Cerebellar nuclear complex (tissue), 1 donor: ENCODE measurements at regions not wholly inside any gene's neighbourhood (a gene's known extent, or its start where the extent isn't known, plus 50 kb on each side); places are given as distances from the start of the nearest gene placed in this dataset.
A peak's percentile ranks its signal among the peaks of the same experiment; 100 is the strongest.
"Not testable (repeated sequence)": the region's sequence is repeated elsewhere in the genome, so short reads cannot be mapped to it uniquely, and the experiment has no call there.

Experiments
- DNase-seq, 2 experiments: peaks; one replicate each; lab custom pipeline; 2025; lab: John Stamatoyannopoulos, UW

GRCh38 chr11:31958076-31958735 is 132.7 kb upstream of the RCN1 start:
- DNase-seq = peak in 1 of 2 experiments; percentile 3

GRCh38 chr11:31957674-31958073 is 133.2 kb upstream of the RCN1 start:
- no peak for DNase-seq

- no peak for DNase-seq
Measured at GRCh38 chr11:31956310-31956709, 134.6 kb upstream of the RCN1 start.

- no peak for DNase-seq
Measured at GRCh38 chr11:31955838-31956237, 135.0 kb upstream of the RCN1 start.

GRCh38 chr11:31953803-31954327 is 137.0 kb upstream of the RCN1 start:
- DNase-seq = no peak

GRCh38 chr11:31949733-31950200 is 138.6 kb upstream of the PAX6 start:
- not testable (repeated sequence) for DNase-seq

GRCh38 chr11:31947051-31947450 is 135.9 kb upstream of the PAX6 start:
- no peak for DNase-seq

GRCh38 chr11:31943056-31943780 is 132.1 kb upstream of the PAX6 start:
- DNase-seq = no peak

- DNase-seq = no peak
Measured at GRCh38 chr11:31940371-31941037, 129.4 kb upstream of the PAX6 start.

- no peak for DNase-seq
Measured at GRCh38 chr11:31939004-31939403, 127.9 kb upstream of the PAX6 start.

GRCh38 chr11:31936312-31936711 is 125.2 kb upstream of the PAX6 start:
- DNase-seq = no peak

GRCh38 chr11:31932879-31933278 is 121.8 kb upstream of the PAX6 start:
- DNase-seq = no peak

- DNase-seq = no peak
Measured at GRCh38 chr11:31927982-31928381, 116.9 kb upstream of the PAX6 start.

GRCh38 chr11:31926816-31927528 is 115.8 kb upstream of the PAX6 start:
- DNase-seq = no peak

GRCh38 chr11:31926106-31926505 is 115.0 kb upstream of the PAX6 start:
- no peak for DNase-seq

GRCh38 chr11:31922450-31922849 is 111.3 kb upstream of the PAX6 start:
- no peak for DNase-seq

GRCh38 chr11:31921081-31921480 is 110.0 kb upstream of the PAX6 start:
- no peak for DNase-seq

GRCh38 chr11:31919175-31919574 is 108.1 kb upstream of the PAX6 start:
- DNase-seq = no peak

GRCh38 chr11:31915867-31916266 is 104.7 kb upstream of the PAX6 start:
- no peak for DNase-seq

- no peak for DNase-seq
Measured at GRCh38 chr11:31913985-31914384, 102.9 kb upstream of the PAX6 start.

GRCh38 chr11:31912808-31913207 is 101.7 kb upstream of the PAX6 start:
- DNase-seq = no peak

- no peak for DNase-seq
Measured at GRCh38 chr11:31910950-31911576, 99.9 kb upstream of the PAX6 start.
